Body of pancreas (tissue), 4 donors: ENCODE measurements at regions not wholly inside any gene's neighbourhood (a gene's known extent, or its start where the extent isn't known, plus 50 kb on each side); places are given as distances from the start of the nearest gene placed in this dataset.

Experiments used
- ATAC-seq: fragments of 150-250 bp; one replicate; pipeline ENCODE4 v1.9.1; 2016
- DNase-seq, 4 donors: peaks; one replicate each; pipeline ENCODE4 v3.0.0-alpha.2; 2019
- H3K27ac ChIP-seq, 4 donors: fragments of 200-600 bp; sonication (generic); 1 replicate in 3 of 4; 2 replicates in 1 of 4; pipeline versions ENCODE4 v1.5.1 to v1.6.1; 2016 to 2019; ENCODE audit warnings: mild to moderate bottlenecking in 1 of 4, mixed read lengths in 1 of 4, moderate library complexity in 1 of 4
- H3K27me3 ChIP-seq, 2 donors: fragments of 200-600 bp; sonication (generic); one replicate each; pipeline ENCODE4 v1.6.0; 2016; ENCODE audit warnings: mild to moderate bottlenecking in 1 of 2
- H3K36me3 ChIP-seq, 2 donors: fragments of 200-600 bp; sonication (generic); replicated peaks in 1 of 2; 2 replicates each; pipeline ENCODE4 v1.5.1; 2016; ENCODE audit warnings: low read depth in 2 of 2; ENCODE audit not compliant: insufficient read depth in 1 of 2
- H3K4me1 ChIP-seq: fragments of 200-600 bp; sonication (generic); one replicate; pipeline ENCODE4 v1.6.0; 2016
- H3K4me3 ChIP-seq, 2 donors: fragments of 200-600 bp; sonication (generic); 1 replicate in 1 of 2; 2 replicates in 1 of 2; pipeline ENCODE4 v1.5.1; 2016 to 2019
- H3K9me3 ChIP-seq, 3 donors: fragments of 200-600 bp; sonication (generic); 1 replicate in 2 of 3; 2 replicates in 1 of 3; pipeline ENCODE4 v1.5.1; 2016
- CTCF ChIP-seq, 7 experiments: fragments of 450-650 bp in 4 of 7; fragments of 200-600 bp in 3 of 7; sonication (generic) in 3 of 7; IDR thresholded peaks; one replicate each; pipeline ENCODE4 v1.5.1; 2016 to 2019; ENCODE audit warnings: antibody characterized with exemption in 7 of 7
- POLR2A ChIP-seq, 3 donors: fragments of 450-650 bp; IDR thresholded peaks; one replicate each; pipeline ENCODE4 v1.6.1; 2016; ENCODE audit warnings: antibody characterized with exemption in 3 of 3, mild to moderate bottlenecking in 2 of 3
- WGBS, 2 donors: methylation state at CpG; one replicate each; pipeline ENCODE4 v1.1.5; 2017; 5-methylcytosine and 5-hydroxymethylcytosine counted together
- intact Hi-C: fragments of 100-400 bp; cut with DNase I; formaldehyde crosslinking; loops from one replicate; pipeline ENCODE4 v1.15.1; 2023

GRCh38 chr6:44696099-44696498, 308.6 kb downstream of the CDC5L start:
- H3K36me3 ChIP-seq: no peaks in the 10 kb centered on the region
- H3K4me3 ChIP-seq: no peak overlapping the region
- DNase-seq (no peak), ATAC-seq (no peak)
- intact Hi-C loops: no loop called here
- H3K27ac ChIP-seq: no peak overlapping the region
- no peaks in the 10 kb centered on the region for H3K9me3 ChIP-seq
- H3K27me3 ChIP-seq: no peaks in the 10 kb centered on the region
- H3K4me1 ChIP-seq: no peaks in the 10 kb centered on the region
- WGBS, 2 donors: 93 to 96% methylated on average over 1 of the region's 1 CpG
- TF ChIP-seq CTCF (IDR thresholded peaks at IDR 0.05): no peak
- no peak for TF ChIP-seq POLR2A (IDR thresholded peaks at IDR 0.05)

GRCh38 chr6:44696686-44697085, 309.2 kb downstream of the CDC5L start:
- Histone ChIP-seq H3K27me3 (no peaks in the 10 kb centered on the region), H3K9me3 (no peaks in the 10 kb centered on the region), H3K4me3 (no peak overlapping the region), H3K4me1 (no peaks in the 10 kb centered on the region), H3K36me3 (no peaks in the 10 kb centered on the region), H3K27ac (no peak overlapping the region)
- TF ChIP-seq POLR2A (IDR thresholded peaks at IDR 0.05) (no peak), CTCF (IDR thresholded peaks at IDR 0.05) (no peak)
- DNase-seq: no peak
- intact Hi-C loops: no loop called here
- no peak for ATAC-seq
- WGBS, 2 donors: 82 to 83% methylated on average over 6 of the region's 6 CpGs

- H3K4me3 ChIP-seq: no peak overlapping the region
- no peak overlapping the region for H3K27ac ChIP-seq
- intact Hi-C loops: no loop called here
- no peak for ATAC-seq
- no peak for TF ChIP-seq POLR2A (IDR thresholded peaks at IDR 0.05)
- no peak for TF ChIP-seq CTCF (IDR thresholded peaks at IDR 0.05)
- no peak for DNase-seq
- no peaks in the 10 kb centered on the region for H3K27me3 ChIP-seq
- H3K4me1 ChIP-seq: no peaks in the 10 kb centered on the region
- no peaks in the 10 kb centered on the region for H3K36me3 ChIP-seq
- no peaks in the 10 kb centered on the region for H3K9me3 ChIP-seq
- WGBS, 2 donors: 64 to 76% methylated on average over 9 to 11 of the region's 11 CpGs
These were observed 309.8 kb downstream of the CDC5L start for GRCh38 chr6:44697327-44697726.

- TF ChIP-seq POLR2A (IDR thresholded peaks at IDR 0.05): no peak
- no peak for TF ChIP-seq CTCF (IDR thresholded peaks at IDR 0.05)
- Histone ChIP-seq H3K36me3 (no peaks in the 10 kb centered on the region), H3K27me3 (no peaks in the 10 kb centered on the region), H3K4me3 (no peak overlapping the region), H3K27ac (no peak overlapping the region), H3K9me3 (no peaks in the 10 kb centered on the region), H3K4me1 (no peaks in the 10 kb centered on the region)
- ATAC-seq (no peak), DNase-seq (no peak)
- WGBS, 2 donors: 52 to 56% methylated on average over 1 of the region's 1 CpG
- intact Hi-C loops: no loop called here
These were observed 311.1 kb downstream of the CDC5L start for GRCh38 chr6:44698602-44699001.

GRCh38 chr6:44699082-44699481, 311.6 kb downstream of the CDC5L start:
- H3K4me3 ChIP-seq: no peak overlapping the region

More at GRCh38 chr6:44699082-44699481, 311.6 kb downstream of the CDC5L start:
- no peak overlapping the region for H3K27ac ChIP-seq
- no peaks in the 10 kb centered on the region for H3K4me1 ChIP-seq
- 73 to 74% methylated on average over 1 of the region's 1 CpG for WGBS, 2 donors
- intact Hi-C loops: no loop called here
- no peaks in the 10 kb centered on the region for H3K36me3 ChIP-seq
- ATAC-seq: no peak
- no peak for DNase-seq
- H3K9me3 ChIP-seq: no peaks in the 10 kb centered on the region
- no peaks in the 10 kb centered on the region for H3K27me3 ChIP-seq
- TF ChIP-seq CTCF (IDR thresholded peaks at IDR 0.05) (no peak), POLR2A (IDR thresholded peaks at IDR 0.05) (no peak)
